H9 (cell line): ENCODE measurements at regions not wholly inside any gene's neighbourhood (a gene's known extent, or its start where the extent isn't known, plus 50 kb on each side); places are given as distances from the start of the nearest gene placed in this dataset.

Experiments
- DNase-seq: peaks from one replicate; pipeline ENCODE4 v3.0.0-alpha.2; 2017
- H2AFZ ChIP-seq: one replicate; pipeline ENCODE4 v1.6.1; 2013; ENCODE audit warnings: mild to moderate bottlenecking, low read length, control low read depth, moderate library complexity
- H2AK5ac ChIP-seq: 2 replicates; pipeline ENCODE4 v1.6.1; 2013; ENCODE audit warnings: low read length, control low read depth, mixed read lengths; ENCODE audit not compliant: insufficient read length
- H2BK120ac ChIP-seq: one replicate; pipeline ENCODE4 v1.6.1; 2013; ENCODE audit warnings: low read depth, mild to moderate bottlenecking, low read length, control low read depth, inconsistent platforms; ENCODE audit not compliant: poor library complexity, severe bottlenecking
- H2BK12ac ChIP-seq: 2 replicates; pipeline ENCODE4 v1.6.1; 2013; ENCODE audit warnings: low read length, control low read depth, mixed read lengths, low read depth; ENCODE audit not compliant: insufficient read length
- H2BK15ac ChIP-seq: 2 replicates; pipeline ENCODE4 v1.6.1; 2013; ENCODE audit warnings: low read depth, low read length, control low read depth
- H2BK20ac ChIP-seq: one replicate; pipeline ENCODE4 v1.6.1; 2013; ENCODE audit warnings: low read depth, mild to moderate bottlenecking, low read length, control low read depth, inconsistent platforms; ENCODE audit not compliant: poor library complexity, severe bottlenecking
- H2BK5ac ChIP-seq: 2 replicates; pipeline ENCODE4 v1.6.1; 2013; ENCODE audit warnings: low read length, control low read depth, mixed read lengths; ENCODE audit not compliant: insufficient read length
- H3K14ac ChIP-seq: 2 replicates; pipeline ENCODE4 v1.6.1; 2013; ENCODE audit warnings: low read length, control low read depth; ENCODE audit not compliant: insufficient read depth
- H3K18ac ChIP-seq: 2 replicates; pipeline ENCODE4 v1.6.1; 2013; ENCODE audit warnings: low read depth, mild to moderate bottlenecking, mixed read lengths, low read length, control low read depth; ENCODE audit not compliant: insufficient read length
- H3K23ac ChIP-seq: 2 replicates; pipeline ENCODE4 v1.6.1; 2013; ENCODE audit warnings: low read length, control low read depth, mixed read lengths, low read depth; ENCODE audit not compliant: insufficient read length
- H3K23me2 ChIP-seq: 2 replicates; pipeline ENCODE4 v1.6.1; 2013; ENCODE audit warnings: low read depth, mild to moderate bottlenecking, mixed read lengths, low read length, control low read depth; ENCODE audit not compliant: insufficient read length, poor library complexity, severe bottlenecking
- H3K27ac ChIP-seq: 2 replicates; pipeline ENCODE4 v1.5.1; 2013; ENCODE audit warnings: low read length, control low read depth, mixed read lengths, low read depth; ENCODE audit not compliant: insufficient read length
- H3K27me3 ChIP-seq: 2 replicates; pipeline ENCODE4 v1.6.1; 2013; ENCODE audit warnings: low read length, control low read depth, inconsistent platforms; ENCODE audit not compliant: insufficient read depth
- H3K4ac ChIP-seq: 2 replicates; pipeline ENCODE4 v1.6.1; 2013; ENCODE audit warnings: low read depth, mild to moderate bottlenecking, control low read depth, inconsistent platforms, low read length, moderate library complexity
- H3K4me1 ChIP-seq: 2 replicates; pipeline ENCODE4 v1.6.1; 2013; ENCODE audit warnings: low read length, control low read depth, inconsistent platforms; ENCODE audit not compliant: insufficient read depth
- H3K4me2 ChIP-seq: 2 replicates; pipeline ENCODE4 v1.6.1; 2013; ENCODE audit warnings: low read length, control low read depth, mixed read lengths; ENCODE audit not compliant: insufficient read length, insufficient read depth
- H3K56ac ChIP-seq: 2 replicates; pipeline ENCODE4 v1.6.1; 2013; ENCODE audit warnings: low read depth, mild to moderate bottlenecking, mixed read lengths, low read length, control low read depth; ENCODE audit not compliant: insufficient read length
- H3K79me1 ChIP-seq: 2 replicates; pipeline ENCODE4 v1.6.1; 2013; ENCODE audit warnings: low read depth, mild to moderate bottlenecking, moderate library complexity, low read length, control low read depth, inconsistent platforms; ENCODE audit not compliant: insufficient read depth, poor library complexity, severe bottlenecking
- H3K79me2 ChIP-seq: 2 replicates; pipeline ENCODE4 v1.6.1; 2013; ENCODE audit warnings: low read length, control low read depth, inconsistent platforms; ENCODE audit not compliant: insufficient read depth
- H3K9ac ChIP-seq: 2 replicates; pipeline ENCODE4 v1.6.1; 2013; ENCODE audit warnings: low read length, control low read depth, mixed read lengths; ENCODE audit not compliant: insufficient read length; ENCODE audit errors: extremely low read depth
- H3K9me3 ChIP-seq: one replicate; pipeline ENCODE4 v1.6.1; 2013; ENCODE audit warnings: low read depth, low read length, inconsistent platforms; ENCODE audit not compliant: control insufficient read depth
- H3T11ph ChIP-seq: one replicate; pipeline ENCODE4 v1.6.1; 2013; ENCODE audit warnings: mild to moderate bottlenecking, low read length, control low read depth, inconsistent platforms
- H4K20me1 ChIP-seq: one replicate; pipeline ENCODE4 v1.6.1; 2013; ENCODE audit not compliant: control insufficient read depth, insufficient read length, insufficient read depth
- H4K5ac ChIP-seq: 2 replicates; pipeline ENCODE4 v1.6.1; 2013; ENCODE audit warnings: low read depth, mild to moderate bottlenecking, mixed read lengths, low read length, control low read depth; ENCODE audit not compliant: insufficient read length
- H4K8ac ChIP-seq: replicated peaks from 2 replicates; pipeline ENCODE4 v1.6.1; 2013; ENCODE audit warnings: low read length, control low read depth, mixed read lengths, low read depth; ENCODE audit not compliant: insufficient read length
- H4K91ac ChIP-seq: 2 replicates; pipeline ENCODE4 v1.6.1; 2013; ENCODE audit warnings: low read depth, mild to moderate bottlenecking, moderate library complexity, mixed read lengths, low read length, control low read depth; ENCODE audit not compliant: insufficient read length
- H3K27ac Mint-ChIP-seq, 3 experiments: 2 replicates in 2 of 3; 3 replicates in 1 of 3; pipeline ENCODE4 v1.8.0; 2020 to 2021; ENCODE audit warnings: mixed read lengths in 3 of 3, mild to moderate bottlenecking in 1 of 3, moderate library complexity in 1 of 3
- H3K27me3 Mint-ChIP-seq: 2 replicates; pipeline ENCODE4 v1.8.0; 2021; ENCODE audit warnings: low read depth, mild to moderate bottlenecking, moderate library complexity, mixed read lengths
- H3K36me3 Mint-ChIP-seq, 3 experiments: 2 replicates in 2 of 3; 3 replicates in 1 of 3; pipeline ENCODE4 v1.8.0; 2020 to 2021; ENCODE audit warnings: low read depth in 3 of 3, mixed read lengths in 3 of 3; ENCODE audit not compliant: insufficient read depth in 1 of 3
- H3K4me1 Mint-ChIP-seq, 2 experiments: 2 replicates each; pipeline ENCODE4 v1.8.0; 2020; ENCODE audit warnings: mixed read lengths in 2 of 2
- H3K4me3 Mint-ChIP-seq, 2 experiments: 2 replicates in 1 of 2; 3 replicates in 1 of 2; pipeline ENCODE4 v1.8.0; 2020 to 2021; ENCODE audit warnings: mild to moderate bottlenecking in 2 of 2, mixed read lengths in 2 of 2, moderate library complexity in 1 of 2
- H3K9me3 Mint-ChIP-seq, 2 experiments: 2 replicates in 1 of 2; 3 replicates in 1 of 2; pipeline ENCODE4 v1.8.0; 2020; ENCODE audit warnings: mild to moderate bottlenecking in 2 of 2, mixed read lengths in 2 of 2, moderate library complexity in 1 of 2
- TF ChIP-seq, protein P1 (sequence below): fragments of 200-600 bp; sonication (generic); conservative IDR thresholded peaks from 3 replicates; pipeline ENCODE4 v1.8.0; 2021; ENCODE audit warnings: antibody characterized with exemption, mild to moderate bottlenecking

DNA sequence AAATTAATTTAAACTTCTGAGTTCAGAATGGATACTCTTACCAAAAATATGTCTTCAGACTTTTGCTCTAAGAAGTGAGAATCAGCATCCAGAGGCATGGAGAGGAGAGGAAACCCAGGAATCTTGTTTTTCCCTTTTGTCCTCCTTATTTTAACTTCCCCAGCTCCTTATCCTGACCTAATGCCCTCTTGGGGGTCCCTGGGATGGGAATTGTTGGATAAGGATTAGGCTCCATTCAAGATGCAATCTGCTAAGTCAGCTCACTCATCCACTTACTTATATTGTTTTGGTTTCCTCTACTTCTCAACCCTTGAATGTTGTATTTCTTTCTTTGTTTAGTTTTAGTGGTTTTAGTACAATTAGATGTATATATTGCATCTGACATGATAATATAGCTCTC is 208.4 kb upstream of the PCDH7 start:
- Histone ChIP-seq H2BK120ac (no peak overlapping the region), H4K20me1 (no peaks in the 10 kb centered on the region), H2BK15ac (no peak overlapping the region), H3K27ac (no peak overlapping the region), H3K56ac (no peak overlapping the region), H3K18ac (no peak overlapping the region), H3K79me1 (no peaks in the 10 kb centered on the region), H3K9me3 (no peaks in the 10 kb centered on the region), H3K4me1 (no peaks in the 10 kb centered on the region), H2BK12ac (no peak overlapping the region), H3K79me2 (no peaks in the 10 kb centered on the region), H3K27me3 (no peaks in the 10 kb centered on the region), H2AFZ (no peak overlapping the region), H4K5ac (no peak overlapping the region), H3K9ac (no peak overlapping the region), H2AK5ac (no peak overlapping the region), H3K4me2 (no peak overlapping the region), H2BK5ac (no peak overlapping the region), H2BK20ac (no peak overlapping the region), H3K23ac (no peak overlapping the region), H4K91ac (no peak overlapping the region), H3K23me2 (no peaks in the 10 kb centered on the region), H3K4ac (no peak overlapping the region), H3T11ph (no peak overlapping the region), H3K14ac (no peak overlapping the region), H4K8ac (no peak overlapping the region)
- Mint-ChIP-seq H3K4me1 (peaks cover 11 to 12% of the 10 kb centered on the region in 2 experiments), H3K9me3 (no peaks in the 10 kb centered on the region; a peak in 3 of 5 replicates), H3K36me3 (peaks cover 0 to 2% (median 0%) of the 10 kb centered on the region in 3 experiments; a peak in 1 of 7 replicates), H3K27me3 (no peaks in the 10 kb centered on the region), H3K27ac (no peak overlapping the region), H3K4me3 (no peak overlapping the region)
- TF ChIP-seq, protein P1, sequence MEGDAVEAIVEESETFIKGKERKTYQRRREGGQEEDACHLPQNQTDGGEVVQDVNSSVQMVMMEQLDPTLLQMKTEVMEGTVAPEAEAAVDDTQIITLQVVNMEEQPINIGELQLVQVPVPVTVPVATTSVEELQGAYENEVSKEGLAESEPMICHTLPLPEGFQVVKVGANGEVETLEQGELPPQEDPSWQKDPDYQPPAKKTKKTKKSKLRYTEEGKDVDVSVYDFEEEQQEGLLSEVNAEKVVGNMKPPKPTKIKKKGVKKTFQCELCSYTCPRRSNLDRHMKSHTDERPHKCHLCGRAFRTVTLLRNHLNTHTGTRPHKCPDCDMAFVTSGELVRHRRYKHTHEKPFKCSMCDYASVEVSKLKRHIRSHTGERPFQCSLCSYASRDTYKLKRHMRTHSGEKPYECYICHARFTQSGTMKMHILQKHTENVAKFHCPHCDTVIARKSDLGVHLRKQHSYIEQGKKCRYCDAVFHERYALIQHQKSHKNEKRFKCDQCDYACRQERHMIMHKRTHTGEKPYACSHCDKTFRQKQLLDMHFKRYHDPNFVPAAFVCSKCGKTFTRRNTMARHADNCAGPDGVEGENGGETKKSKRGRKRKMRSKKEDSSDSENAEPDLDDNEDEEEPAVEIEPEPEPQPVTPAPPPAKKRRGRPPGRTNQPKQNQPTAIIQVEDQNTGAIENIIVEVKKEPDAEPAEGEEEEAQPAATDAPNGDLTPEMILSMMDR, result no peak
- no peak for DNase-seq
